ENCODE measurements at regions not wholly inside any gene's neighbourhood (a gene's known extent, or its start where the extent isn't known, plus 50 kb on each side); places are given as distances from the start of the nearest gene placed in this dataset.

DNA sequence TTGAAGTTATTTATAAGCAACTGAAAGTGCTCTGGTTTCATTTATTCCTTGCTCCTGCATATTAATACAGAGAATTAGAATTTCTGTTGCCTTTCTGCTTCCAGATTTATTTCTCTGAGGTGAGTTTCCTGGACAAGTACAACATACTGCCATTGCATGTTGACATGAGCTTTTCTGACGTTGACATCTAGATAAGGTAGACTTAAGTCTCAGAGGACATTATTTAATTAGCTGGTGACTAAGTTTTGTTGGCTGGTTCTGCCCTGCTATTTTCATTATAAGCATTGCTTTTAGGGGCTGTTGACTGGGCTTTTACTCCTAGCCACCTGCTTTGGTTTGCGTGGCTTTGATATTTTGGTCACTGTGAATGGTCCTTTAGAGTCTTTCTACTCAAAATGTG is 282.9 kb upstream of the SPRED2 start:
- no peak for DNase-seq

DNA sequence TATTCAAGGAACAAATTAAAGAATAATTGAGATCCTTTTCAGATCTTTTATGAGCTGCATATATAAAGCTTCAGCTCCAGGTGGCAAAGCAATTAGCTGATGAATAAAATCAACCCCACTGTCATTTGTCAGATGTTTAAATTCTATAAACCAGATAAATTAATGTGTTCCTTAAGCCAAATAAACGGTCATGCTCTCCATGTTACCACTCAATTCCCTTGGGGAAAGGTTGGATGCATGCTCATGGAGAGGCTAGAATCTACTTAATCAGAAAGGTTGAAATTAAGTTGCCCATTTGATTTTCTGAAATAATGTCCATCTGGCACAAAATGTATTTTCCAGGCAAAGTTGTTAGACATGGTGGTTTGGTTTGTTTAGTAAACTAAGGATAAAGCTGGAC is 282.5 kb upstream of the SPRED2 start:
- no peak for DNase-seq

DNA sequence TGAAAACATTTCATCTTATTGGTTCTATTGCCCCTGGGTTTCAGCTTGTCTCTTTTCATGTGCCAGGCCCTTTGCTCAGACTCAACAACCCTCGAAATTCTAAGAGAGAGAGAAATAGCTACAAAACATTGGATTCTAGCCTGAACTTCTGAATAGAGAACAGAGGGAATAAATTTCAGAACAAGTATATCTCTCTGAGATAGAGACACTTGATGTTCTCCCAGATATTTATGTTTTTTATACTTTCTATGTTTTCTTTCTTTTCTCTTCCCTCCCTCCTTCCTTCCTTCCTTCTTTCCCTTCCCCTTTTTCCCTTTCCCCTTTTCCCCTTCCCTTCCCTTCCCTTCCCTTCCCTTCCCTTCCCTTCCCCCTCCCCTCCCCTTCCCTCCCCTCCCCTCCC is 279.5 kb upstream of the SPRED2 start:
- DNase-seq: no peak

DNA sequence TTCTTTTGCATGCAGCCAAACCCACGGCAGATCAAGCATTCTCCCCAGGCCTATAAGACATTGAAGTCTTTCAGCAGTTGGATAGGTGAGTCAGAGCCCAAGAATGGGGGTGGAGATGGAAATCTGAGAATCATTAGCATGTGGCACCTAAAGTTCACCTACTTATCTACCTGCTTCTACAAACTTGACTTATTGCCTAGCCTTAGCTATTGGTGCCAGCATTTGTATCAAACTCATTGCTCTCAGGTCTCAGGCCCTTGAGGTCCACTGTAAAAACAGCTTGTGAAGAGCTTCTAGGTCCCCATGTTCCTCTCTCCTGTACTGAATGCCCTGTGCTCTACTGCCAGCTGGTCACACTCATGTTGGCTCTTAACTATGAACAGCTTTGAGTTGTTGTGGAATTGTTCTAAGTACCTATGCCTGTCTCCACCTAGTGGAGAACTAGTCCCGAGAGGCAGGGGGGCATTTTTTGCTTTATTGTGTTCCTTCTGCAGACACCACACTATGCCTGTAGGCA is 278.4 kb upstream of the SPRED2 start:
- DNase-seq: no peak

DNA sequence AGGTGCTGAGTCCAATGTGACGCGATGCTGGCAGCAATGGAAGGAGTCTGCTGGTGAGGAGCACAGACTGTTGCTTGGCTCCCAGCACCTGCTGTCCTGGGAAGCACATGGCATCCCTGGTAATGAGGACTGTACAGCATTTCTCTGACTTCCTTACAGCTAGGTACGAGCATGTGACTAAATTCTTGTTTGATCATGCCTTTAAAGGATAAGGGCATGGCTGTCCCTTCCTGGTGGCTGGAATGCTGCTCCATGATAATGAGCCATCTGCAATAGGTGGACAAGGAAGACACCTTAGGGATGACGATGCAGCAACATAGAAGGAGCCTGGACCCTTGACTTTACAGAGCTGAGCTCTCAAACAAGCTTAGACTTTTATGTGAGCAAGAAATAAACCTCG is 278.0 kb upstream of the SPRED2 start:
- DNase-seq: no peak

DNA sequence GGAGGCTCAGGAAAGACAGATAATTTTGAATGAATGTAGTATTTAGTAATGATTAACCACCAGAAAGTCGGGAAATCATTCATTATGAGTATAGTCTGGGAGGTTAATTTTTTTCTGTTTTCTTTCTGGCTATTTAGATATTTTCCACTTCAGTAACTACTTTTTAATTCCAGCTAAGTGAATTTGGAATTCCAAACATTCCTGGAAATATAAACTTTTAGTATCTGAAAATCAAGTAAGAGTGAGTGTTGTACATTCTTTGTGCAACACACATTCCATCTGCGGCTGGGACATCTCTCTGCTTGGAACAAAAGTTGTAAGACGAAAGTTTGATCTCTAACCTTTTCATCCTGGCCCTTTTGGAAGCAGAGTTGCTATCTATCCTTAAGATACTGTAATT is 275.7 kb upstream of the SPRED2 start:
- DNase-seq: no peak

DNA sequence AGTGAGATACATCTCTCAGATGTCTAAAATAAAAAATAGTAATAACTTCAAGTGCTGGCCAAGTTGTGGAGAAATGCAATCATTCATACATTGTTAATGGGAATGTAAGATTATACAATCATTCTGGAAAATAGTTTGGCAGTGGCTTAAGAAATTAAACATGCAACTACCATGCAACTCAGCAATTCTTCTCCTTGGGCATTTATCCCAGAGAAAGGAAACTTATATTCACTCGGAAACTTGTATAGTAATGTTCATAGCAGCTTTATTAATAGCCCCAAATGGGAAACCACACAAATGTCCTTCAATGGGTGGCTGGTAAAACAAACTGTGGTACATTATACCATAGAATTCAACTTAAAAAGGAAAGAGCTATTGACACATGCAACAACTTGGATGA is 274.0 kb upstream of the SPRED2 start:
- no peak for DNase-seq

DNA sequence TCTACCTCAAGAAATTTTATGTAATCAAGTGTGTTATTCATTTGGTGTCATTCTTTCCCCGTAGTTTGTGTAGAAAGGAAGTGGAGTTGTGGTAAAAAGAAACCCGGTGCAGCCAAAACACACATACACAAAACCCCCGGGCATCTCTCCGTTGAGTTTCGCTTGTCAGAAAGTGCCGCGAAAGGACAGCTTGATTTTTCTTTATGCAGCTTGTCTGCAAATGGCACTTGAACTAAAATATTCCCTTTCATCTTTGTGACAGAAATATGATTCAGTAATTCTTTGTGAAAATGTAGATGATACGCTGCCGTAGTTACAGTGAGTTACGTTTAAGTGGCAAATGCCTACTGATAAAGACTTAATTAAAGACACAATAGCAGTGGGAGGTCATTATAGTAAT is 268.8 kb upstream of the SPRED2 start:
- DNase-seq: no peak

DNA sequence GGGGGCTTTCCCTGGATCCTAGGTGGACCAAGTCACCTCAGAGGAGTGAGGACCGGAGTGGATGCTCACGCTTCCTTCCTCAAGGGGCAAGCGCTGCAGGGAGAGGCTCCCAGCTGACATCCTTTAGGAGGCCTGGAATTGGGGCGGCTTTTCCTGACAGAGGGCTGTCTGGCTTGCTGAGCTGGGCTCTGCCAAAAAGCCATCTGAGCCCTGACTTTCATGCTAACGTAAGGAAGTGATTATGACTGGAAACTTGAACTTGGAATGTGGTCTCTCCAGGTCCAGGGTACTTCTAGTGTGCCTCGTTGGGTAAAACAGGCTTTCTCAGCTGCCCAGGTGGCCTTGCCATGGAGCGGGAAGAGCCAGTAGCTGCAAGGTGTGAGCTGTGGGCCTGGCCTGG is 268.3 kb upstream of the SPRED2 start:
- no peak for DNase-seq

DNA sequence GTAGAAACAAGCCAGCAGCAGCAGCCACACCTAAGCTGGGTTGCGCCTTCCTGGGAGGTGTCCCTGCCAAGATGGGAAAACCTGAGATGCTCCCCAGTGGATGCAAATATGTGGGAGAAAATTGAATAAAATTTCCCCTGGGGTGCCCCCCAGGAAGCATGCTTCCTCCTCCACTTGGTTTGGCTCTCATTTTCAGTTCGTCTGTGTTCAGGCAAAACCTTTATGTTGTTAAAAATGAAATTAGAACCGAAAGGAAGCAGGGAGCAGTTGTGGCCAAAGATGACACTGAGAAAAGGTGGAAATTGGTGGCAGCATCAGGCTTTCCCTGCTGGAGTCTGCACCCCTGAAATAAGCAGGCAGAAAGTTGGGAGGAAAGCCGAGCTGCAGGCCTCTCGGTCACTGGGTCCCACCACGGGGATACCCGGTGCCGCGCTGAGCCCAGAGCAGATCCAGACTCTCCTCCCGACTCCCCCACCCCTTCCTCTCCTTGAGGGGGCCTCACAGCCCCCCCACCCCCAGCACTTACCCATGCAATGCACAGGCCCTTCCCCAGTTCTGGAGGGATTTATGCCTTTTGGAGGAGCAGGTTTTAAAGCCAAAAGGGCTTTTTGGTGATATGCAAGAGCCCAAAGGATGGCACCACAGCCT is 267.7 kb upstream of the SPRED2 start:
- no peak for DNase-seq

DNA sequence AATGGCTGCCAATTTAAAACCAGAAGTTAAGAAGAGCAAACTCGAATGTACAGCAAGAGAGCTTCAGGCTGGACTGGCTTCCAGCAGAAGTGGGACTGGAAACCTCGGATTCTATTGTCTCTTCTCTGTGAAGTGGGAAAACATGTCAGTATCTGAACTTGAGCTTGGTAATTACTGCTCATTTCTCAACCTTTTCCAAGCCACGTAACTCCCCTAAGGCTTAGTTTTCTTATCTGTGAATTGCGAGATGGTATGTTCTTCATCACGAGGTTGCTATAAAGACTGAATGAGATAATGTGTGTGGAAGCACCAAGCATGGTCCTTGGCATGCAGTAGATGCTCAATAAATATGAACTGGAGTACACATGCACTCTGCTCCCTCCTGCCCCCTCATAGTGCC is 259.4 kb upstream of the SPRED2 start:
- DNase-seq: no peak

DNA sequence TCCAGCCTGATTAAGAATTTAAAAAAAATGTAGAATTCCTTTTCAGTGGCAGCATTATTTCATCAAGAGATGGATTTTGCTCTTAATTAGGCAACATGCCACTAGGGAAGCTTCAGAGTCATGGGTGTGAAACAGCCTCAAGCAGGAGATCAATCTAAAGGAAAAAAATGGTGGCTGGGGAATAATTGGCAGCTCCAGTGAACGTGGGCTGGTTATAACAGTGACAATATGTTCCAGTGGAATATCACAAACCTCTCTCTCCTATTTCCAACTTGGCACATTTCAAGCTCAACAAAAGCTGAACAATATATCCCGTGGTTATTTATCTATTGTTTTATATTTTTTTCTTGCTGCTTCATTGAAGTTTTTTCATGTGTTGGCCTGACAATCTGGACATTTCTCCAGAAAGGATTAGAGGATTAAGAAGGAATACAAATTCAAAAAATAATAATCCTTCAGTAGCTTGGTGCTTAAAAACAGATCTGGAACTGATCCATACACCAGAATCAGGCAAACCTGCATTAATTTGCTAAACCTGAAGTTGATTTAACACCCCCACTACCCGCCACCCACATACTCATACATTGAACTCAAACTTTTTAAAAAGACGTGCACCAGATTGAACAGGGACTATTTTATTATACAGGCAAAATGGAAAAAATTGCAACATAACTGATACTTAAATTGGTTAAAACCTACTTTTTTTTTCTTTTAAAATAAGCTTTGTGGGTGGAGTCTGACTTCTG is 255.9 kb upstream of the SPRED2 start:
- DNase-seq: no peak

DNA sequence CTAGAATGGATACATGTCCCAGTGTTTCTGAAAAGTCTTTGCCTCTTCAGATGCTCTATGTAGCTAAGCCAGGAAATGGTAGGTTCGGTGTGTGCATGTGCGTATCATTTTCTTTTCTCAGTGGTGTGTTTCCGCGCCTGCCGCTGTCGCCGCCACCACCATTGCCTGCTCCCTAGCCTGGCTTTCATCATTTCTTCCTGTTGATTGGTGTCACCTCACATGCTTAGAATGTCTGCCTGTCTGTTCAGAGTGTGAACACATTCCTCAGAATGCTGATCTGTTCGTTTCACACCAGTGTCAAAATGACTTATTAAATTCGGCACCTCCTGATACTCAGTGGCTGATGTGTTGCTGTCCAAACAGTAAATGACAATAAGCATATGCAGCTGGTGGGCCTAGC is 255.2 kb upstream of the SPRED2 start:
- DNase-seq: no peak

DNA sequence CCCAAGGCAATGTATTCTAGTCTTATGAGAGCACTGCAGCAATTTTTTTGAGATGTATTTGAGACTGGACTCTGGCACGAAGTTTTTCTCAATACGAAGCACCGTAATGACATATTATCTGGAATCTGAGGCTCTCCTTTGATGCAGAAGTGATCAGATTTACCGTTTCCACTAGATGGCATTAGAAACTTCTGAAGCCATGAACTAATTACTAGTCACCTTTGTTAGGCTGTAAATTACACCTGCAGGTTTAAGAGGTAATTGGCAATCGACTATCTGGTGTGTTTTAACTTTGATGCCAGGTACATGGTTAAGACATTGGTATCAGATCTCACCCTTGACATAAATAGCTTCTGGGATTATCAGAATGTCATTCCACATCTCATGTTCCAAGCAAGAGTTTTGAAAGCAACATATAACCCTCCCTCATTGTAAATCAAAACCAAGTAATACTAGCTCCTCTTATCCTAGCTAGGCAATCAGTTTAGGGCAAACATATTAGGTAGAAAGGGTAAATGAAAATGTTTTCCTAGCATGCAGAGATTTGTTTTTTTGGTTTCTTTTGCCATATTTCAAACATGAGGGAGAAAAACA is 254.6 kb upstream of the SPRED2 start:
- no peak for DNase-seq

DNA sequence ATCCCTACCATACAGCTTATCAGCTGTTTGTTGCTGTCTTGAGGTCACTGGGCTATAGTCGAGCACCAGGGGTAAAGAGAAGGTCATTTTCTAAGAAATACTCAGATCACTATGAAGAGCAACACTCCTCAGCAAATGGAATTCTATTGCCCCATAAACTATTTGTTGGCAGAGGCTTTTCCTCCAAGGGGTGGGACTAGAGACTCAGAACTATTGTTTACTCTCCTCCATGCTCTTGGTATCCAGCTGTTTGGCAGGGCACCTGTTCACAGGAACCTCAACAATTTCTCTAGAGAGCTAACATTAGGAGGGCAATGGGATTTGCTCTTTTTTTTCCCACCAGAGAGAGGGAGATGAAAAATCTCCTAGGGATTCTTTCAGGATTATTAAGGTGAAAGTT is 249.1 kb upstream of the SPRED2 start:
- no peak for DNase-seq

DNA sequence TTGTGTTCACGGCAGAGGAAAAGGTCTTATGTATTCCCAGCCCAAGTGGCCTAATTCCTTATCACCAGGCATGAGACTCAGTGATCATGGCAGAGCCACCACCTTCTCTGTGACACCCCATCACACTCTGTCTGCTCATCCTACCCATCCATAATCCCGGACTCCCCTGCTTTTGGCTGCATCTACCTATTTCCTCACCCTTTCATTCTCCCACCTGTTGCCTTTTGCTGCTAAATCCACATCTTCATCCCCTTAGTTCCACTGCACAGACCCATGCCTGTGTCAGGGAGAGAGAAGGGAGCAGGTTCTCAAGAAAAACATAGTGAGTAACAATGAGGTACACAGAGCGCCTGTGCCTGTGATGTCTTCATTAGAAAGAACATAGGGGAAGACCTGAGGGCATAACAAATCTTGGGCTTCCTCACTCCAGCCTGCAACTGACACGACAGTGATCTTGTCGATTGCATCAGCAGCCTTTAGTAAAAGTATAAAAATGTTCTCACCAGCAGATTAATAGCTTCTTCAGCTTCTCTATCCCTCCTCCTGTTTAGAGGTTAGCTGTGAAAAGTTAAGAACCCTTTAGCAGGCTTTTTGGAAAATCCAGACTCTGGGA is 246.5 kb upstream of the SPRED2 start:
- no peak for DNase-seq

DNA sequence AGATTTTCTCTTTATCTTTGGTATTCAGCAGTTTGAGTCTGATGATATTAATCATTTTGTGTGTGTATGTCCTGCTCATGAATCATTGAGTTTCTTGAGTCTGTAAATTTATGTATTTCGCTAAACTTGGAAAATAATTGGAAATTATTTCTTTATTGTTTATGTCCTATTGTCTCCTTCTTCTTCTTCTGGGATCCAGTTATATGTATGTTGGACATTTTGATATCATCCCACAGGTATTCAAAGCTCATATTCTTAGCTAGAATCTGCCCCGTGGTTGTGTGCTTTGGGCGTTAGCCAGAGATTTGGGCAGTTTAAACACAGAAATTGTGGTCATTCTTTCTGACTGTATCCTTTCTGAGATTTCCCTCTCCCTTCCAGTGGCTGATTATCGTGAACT is 243.0 kb upstream of the SPRED2 start:
- DNase-seq: no peak

DNA sequence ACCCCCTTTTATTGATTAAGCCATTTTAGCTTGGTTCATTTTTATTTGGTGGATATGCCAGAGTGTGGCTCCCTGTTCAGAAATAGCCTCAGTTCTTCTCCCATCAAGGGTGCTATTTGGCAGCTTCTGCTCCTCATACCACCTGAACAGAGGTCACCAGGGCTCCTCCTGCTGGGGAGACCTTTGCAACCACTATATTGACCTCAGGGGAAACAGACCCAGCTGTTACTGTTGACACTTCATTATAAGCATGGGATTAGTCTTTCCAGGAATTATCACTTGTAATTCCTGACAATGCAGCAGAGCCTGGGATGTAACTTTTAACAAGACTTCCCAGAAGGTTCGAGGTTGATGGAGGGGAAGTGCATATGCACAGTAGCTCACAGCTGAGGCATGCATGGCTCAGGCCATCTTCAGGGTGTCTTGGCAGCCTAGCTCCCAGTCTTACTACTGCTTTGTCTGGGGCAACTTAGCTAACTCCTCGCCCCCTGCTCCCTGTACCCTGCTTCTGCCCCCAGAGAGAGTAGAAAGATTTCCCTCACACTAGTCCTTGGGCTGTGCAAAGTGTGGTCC is 239.4 kb upstream of the SPRED2 start:
- no peak for DNase-seq

DNA sequence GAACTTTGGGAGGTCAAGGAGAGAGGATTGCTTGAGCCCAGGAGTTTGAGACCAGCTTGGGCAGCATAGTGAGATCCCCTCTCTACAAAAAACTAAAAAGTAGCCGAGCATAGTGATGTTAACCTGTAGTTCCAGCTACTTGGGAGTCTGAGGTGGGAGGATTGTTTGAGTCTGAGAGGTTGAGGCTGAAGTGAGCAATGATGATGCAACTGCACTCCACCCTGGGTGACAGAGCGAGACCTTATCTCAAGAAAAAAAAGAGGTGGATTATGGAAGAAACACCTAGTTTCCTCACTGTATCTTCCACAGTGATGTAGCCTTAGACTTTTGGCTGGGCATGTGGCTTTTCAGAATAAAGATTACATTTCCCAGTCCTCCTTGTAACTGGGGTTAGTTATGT is 237.2 kb upstream of the SPRED2 start:
- no peak for DNase-seq

DNA sequence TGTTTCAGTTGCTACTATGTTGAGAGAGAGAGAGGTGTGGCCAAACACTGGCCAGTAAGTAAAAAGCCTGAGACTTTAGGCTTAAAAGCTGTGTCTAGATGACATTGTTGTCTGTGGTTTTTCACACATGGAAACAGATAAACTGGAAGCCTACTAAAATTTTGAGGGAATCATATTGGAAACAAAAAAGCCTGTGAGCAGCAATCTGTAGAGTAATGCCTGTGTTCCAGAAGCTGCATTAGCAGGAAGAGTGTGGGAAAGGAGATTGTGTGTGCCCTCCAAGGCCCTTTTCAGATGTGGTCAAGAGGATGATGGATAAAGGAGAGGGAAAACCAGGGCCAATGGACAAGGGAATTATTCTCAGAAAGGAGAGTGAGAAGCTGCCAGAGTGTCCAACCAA is 236.3 kb upstream of the SPRED2 start:
- DNase-seq: no peak

DNA sequence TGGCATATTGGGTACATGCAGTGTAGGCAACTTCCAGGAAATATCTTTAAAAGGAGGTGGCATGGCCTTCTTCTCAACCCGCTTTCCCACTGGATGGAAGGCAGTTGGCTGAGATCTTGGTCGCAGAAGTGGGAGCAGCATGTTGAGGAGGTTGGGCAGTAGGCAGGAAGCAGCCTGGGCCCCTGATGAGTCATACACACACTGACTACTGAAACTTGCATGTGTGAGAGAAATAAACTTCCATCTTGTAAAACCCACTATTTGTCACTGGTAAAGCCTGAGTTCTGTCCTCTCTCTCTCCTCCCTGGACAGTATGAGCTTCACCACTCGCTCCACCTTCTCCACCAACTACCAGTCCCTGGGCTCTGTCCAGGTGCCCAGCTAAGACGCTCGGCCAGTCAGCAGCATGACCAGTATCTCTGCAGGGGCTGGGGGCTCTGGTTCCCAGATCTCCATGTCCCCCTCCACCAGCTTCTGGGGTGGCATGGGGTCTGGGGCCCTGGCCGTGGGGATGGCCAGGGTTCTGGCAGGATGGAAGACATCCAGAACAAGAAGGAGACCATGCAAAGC is 233.8 kb upstream of the SPRED2 start:
- no peak for DNase-seq

DNA sequence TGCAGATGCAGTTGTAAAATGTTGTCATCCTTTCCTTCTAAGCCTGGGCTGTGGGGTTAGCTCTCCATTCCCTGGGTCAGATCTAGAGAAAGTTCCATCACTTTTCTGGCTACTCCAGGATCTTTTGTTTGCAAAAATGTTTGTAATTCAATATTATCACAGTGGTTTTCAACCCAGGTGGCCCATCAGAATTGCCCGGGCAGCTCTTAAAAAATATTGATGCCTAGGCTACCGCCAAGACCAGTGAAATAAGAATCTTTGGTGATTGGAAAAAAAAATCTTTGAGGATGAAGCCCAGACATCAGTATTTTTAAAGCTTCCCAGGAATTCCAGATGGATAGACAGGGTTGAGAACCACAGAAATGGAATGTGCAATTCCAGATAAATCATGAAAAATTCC is 232.5 kb upstream of the SPRED2 start:
- no peak for DNase-seq

DNA sequence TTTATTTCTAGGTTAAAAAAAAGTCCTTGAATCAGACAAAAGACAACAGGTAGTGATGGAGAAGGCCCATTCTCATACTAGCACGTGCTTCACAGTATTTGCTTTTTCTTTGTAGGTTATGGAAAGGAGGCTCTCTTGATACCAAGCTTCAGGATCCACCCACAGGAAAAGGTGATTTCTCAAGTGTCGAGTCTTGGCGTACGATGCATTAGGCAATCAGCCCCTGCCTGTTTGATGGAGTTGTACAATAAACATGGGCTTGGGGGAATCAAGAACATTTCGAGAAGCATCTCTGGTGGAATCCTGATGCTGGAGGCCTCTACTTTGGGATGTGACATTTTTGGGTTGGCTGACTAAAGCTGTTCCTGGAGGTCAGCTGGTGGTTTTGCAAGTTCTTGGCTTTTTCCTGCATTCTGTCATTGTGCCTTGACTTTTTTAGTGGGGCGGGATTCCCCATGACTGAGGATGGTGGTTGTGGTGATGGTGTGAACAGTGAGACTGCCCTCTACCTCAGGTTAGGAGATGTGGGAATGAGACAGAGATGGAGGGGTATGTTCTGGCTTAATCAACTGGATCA is 231.5 kb upstream of the SPRED2 start:
- no peak for DNase-seq

All from activated effector memory CD4-positive, alpha-beta T cell treated with anti-CD3 and anti-CD28 coated beads, Interleukin-2, amount 50 U/mL, for 16 hours (primary cell).